ENCODE measurements at regions not wholly inside any gene's neighbourhood (a gene's known extent, or its start where the extent isn't known, plus 50 kb on each side); places are given as distances from the start of the nearest gene placed in this dataset.

- TF ChIP-seq CTCF (IDR thresholded peaks at IDR 0.05 in 8 of 11, conservative IDR thresholded peaks at IDR 0.05 in 3 of 11) (no peak), POLR2AphosphoS5 (IDR thresholded peaks at IDR 0.05) (no peak), POLR2A (IDR thresholded peaks at IDR 0.05) (no peak)
These were observed 182.1 kb downstream of the PCTP start for GRCh38 chr17:55932973-55933372.

Data from spleen (tissue), 7 donors.